NCI-H2171 (cell line): ENCODE measurements at regions not wholly inside any gene's neighbourhood (a gene's known extent, or its start where the extent isn't known, plus 50 kb on each side); places are given as distances from the start of the nearest gene placed in this dataset.
"Not testable (repeated sequence)": the region's sequence is repeated elsewhere in the genome, so short reads cannot be mapped to it uniquely, and the experiment has no call there.

ENCODE experiments used
- DNase-seq: peaks from one replicate; lab custom pipeline; 2025; lab: John Stamatoyannopoulos, UW

DNA sequence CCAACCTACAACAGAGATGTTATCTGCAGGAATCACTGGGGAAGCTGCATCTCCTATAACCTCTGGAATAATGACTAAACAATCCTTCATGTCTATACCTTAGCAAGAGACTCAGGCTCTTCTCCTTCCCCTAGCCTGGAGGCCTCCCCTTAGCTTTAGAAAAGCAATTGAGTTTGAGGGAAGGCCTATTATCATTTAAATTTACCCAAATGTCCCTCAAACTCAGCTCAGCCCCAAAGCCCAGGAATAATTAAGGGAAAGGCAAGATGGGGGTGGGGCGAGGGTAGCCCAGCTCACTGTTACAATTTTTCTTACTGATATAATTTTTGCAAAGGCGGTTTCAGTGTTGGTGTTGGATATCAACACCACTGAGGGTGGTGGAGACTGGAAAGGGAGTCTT, 151.4 kb upstream of the EEA1 start:
- no peak for DNase-seq

- no peak for DNase-seq
Measured at GRCh38 chr12:93080994-93081809, 152.1 kb upstream of the EEA1 start.

- DNase-seq, result no peak
Measured at GRCh38 chr12:93081810-93082165, 152.7 kb upstream of the EEA1 start.

DNA sequence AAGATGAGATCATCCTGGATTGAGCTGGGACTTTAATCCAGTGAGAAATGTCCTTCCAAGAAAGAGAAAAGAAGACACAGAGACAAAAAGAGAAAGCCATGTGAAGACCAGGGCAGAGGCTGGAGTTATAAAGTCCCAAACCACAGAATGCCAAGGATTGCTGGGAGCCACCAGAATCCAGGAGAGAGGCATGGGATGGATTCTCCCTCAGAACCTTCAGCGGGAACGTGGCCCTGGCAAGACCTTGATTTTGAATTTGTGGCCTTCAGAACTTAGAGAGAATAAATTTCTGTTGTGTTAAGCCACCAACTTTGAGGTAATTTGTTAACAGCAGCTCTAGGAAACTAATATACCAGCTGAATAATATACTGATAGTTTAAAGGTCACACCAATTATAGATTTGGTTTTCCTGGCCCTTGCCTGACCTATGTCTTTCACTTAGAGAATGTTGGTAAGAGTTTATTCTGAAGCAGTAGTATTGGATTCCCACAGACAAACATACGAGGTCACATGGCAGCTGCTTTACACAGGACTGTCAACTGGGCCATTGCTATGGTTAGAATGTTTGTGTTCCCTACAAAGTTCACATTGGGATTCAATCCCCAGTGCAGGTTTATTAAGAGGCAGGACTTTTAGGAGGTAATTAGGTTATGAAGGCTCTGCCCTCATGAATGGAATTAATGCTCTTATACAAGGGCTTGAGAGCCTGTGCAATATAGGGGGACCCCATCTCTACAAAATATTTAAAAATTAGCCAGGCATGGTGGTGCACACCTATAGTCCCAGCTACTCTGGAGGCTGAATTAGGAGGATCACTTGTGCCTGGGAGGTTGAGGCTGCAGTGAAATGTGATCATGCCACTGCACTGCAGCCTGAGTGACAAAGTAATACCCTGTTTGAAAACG, 156.5 kb upstream of the EEA1 start:
- DNase-seq, result no peak

DNA sequence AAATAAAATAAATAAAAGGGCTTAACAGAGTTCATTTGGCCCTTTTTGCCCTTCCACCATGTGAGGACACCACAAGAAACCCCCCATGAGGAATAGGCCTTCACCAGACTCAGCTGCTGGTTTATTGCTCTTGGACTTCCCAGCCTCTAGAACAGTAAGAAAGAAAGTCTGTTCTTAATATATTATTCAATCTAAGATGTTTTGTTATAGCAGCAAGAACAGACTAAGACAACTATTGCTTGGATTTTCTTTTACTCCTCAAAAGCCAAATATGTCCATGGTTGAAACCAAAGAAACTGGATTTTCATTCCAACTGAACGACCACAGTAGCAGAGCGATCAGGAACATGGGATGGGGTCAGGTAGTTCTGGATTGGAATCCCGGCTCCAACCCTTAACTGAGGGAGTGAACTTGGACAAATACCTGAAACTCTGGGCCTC, 157.2 kb upstream of the EEA1 start:
- no peak for DNase-seq

DNA sequence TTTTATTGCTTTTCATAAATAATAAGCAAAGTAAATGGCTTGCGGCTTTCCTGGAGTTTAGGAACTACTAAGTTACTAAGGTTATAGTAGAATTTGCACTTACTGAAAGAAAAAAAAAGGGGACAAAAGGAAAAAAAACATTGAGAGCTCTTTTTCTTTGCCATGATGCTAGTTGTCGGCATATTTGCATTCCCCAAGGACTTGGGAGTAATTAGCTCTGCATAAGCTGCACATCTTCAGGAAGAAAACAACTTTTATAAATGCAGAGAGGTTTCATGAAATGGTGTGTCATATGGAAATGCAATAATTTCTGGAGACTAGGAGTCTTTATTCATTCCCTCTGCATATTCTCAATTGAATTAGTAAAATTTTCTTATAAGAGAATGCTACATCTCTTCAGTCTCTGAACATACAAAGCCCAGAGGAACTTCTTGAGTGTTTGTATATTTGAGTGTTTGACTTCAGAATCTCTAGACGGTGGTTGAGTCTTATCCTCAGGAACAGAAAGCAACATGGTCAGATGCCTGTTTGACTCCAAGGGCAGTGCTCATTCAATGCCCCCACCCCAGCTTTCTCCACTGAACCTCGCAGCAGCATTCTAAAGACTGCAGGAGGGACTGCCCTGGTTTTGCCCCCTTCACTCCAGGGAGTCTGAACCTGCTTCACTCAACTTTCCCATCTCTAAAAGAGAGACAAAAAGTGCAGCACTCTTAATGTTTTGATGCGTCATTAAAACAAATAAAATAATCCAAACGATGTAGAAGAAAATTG, 158.9 kb upstream of the EEA1 start:
- no peak for DNase-seq

- no peak for DNase-seq
Measured at GRCh38 chr12:93089805-93090569, 160.9 kb upstream of the EEA1 start.

- no peak for DNase-seq
Measured at GRCh38 chr12:93090731-93091172, 161.7 kb upstream of the EEA1 start.

GRCh38 chr12:93091886-93092648, 163.0 kb upstream of the EEA1 start:
- DNase-seq, result no peak

DNA sequence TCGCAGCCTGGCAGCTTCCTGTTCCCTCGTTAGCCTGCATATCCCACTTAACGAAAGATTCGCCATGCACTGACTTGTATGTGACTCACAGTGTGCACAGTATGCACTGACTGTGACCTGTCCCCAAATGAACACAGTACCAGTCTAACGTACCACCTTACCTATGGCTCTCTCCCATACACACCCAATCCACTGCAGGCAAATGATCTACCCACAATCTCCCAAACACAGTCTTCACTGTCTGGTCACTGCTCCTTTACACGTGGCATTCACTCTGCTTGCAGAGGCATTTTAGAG, 163.5 kb upstream of the EEA1 start:
- no peak for DNase-seq

DNA sequence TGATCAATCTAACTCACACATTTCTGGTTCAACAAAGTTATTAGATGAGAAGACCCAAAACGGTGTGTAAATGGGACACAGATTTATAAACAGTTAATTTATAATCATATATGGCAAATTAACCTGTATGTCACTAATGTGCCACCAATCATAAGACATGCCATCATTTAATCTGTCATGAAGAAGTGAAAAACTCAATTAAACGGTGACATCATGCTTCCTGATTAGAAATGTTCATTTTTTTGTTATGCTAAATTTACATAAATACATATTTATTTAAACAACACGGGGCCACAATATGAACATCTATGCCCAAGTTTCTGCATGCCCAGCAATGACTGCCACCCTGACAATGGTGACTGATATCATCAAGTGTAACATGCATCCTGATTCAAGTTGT, 164.1 kb upstream of the EEA1 start:
- DNase-seq, result no peak

DNA sequence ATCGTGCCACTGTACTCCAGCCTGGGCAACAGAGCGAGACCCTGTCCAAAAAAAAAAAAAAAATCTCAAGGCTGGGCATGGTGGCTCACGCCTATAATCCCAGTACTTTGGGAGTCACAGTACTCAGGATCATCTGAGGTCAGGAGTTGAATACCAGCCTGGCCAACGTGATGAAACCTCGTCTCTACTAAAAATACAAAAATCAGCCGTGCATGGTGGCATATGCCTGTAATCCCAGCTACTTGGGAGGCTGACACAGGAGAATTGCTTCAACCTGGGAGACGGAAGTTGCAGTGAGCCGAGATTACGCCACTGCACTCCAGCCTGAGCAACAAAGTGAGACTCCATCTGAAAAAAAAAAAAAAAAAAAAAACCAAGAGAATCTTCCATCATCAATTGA, 165.1 kb upstream of the EEA1 start:
- not testable (repeated sequence) for DNase-seq

- no peak for DNase-seq
Measured at GRCh38 chr12:93094988-93095737, 166.1 kb upstream of the EEA1 start.

- DNase-seq, result no peak
Measured at GRCh38 chr12:93097417-93097816, 168.3 kb upstream of the EEA1 start.

DNA sequence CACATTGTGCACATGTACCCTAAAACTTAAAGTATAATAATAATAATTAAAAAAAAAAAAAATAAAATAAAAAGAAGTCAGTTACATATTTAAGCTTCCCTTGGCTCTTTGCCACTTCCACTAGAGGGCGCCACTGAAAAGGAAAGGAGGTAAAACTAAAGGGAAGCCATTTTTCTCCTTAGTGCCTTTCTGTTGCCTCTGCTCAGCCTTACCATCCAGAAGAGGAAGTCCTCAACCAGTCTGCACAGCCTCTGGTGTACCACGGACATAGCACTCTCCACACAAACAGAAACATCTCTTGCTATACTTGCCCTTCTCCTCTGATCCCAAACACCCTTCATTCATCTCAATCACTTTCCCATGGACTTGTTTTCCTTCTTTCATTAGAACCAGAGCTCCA, 169.0 kb upstream of the EEA1 start:
- no peak for DNase-seq

- DNase-seq, result no peak
Measured at GRCh38 chr12:93099792-93100191, 170.7 kb upstream of the EEA1 start.

DNA sequence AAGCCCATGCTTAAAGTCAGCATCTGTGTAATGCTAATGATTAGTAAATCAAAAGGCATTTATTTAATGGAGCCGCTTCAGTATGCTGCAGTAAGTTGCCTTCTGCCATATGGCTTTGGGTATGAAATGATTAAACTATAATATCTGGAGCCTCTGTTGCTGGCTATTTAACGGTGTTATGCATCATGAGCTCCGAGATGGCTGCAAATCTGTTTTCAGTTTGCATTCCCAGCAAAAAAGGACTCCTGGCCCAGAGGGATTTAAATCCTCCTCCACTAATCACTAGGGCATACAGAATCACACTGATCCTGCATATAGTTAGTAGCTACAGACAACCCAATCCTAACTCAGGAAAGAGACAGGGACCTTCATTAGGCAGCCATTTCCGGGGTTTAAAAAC, 171.5 kb upstream of the EEA1 start:
- no peak for DNase-seq

DNA sequence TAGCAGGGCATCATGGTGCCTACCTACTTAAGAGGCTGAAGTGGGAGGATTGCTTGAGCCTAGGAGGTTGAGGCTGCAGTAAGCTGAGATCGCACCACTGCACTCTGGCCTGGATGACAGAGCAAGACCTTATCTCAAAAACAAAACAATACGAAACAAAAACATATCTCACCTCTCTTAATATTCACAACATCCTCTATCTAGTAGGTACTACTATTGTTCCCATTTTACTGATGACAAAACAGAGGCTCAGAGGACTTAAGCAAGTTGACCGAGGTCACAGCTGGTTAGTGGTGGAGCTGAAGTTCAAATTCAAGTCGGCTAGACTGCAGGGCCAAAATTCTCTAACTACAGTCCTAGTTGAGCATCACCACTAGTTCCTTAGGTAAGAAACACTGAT, 172.3 kb upstream of the EEA1 start:
- DNase-seq, result no peak

GRCh38 chr12:93102312-93102711, 173.2 kb upstream of the EEA1 start:
- no peak for DNase-seq

DNA sequence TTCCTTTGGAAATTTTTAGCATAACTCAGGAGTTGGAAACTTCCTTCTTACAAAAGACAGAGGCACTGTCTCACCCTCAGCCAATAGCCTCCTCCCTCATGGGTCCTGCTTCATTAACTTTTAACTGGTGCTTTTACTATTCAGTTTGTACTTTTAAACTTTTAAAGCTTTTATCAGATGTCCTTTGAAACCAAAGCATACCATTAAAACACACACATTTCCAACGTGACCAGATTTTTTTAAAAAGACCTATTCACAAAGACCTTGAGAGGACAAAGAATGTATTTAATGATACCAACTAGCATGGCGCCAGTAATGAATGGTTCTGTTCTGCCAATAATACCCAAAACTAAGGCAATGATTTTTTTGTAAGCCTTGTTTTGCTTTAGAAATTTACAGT, 173.6 kb upstream of the EEA1 start:
- DNase-seq, result no peak
